Kasumi-1 (cell line): ENCODE measurements at regions not wholly inside any gene's neighbourhood (a gene's known extent, or its start where the extent isn't known, plus 50 kb on each side); places are given as distances from the start of the nearest gene placed in this dataset.

Experiments
- DNase-seq, 2 experiments: peaks; one replicate each; lab custom pipeline; 2025; lab: John Stamatoyannopoulos, UW

GRCh38 chrX:10900585-10901289 is 210.4 kb upstream of the HCCS start:
- DNase-seq: no peak

GRCh38 chrX:10901290-10901633 is 209.9 kb upstream of the HCCS start:
- no peak for DNase-seq

- DNase-seq: no peak
These were observed 209.1 kb upstream of the HCCS start for GRCh38 chrX:10902001-10902400.

- no peak for DNase-seq
These were observed 207.6 kb upstream of the HCCS start for GRCh38 chrX:10903523-10903922.

GRCh38 chrX:10904220-10904619 is 206.9 kb upstream of the HCCS start:
- no peak for DNase-seq

GRCh38 chrX:10906866-10907265 is 204.3 kb upstream of the HCCS start:
- DNase-seq: no peak

GRCh38 chrX:10922159-10922558 is 189.0 kb upstream of the HCCS start:
- DNase-seq: no peak

- DNase-seq: no peak
These were observed 188.3 kb upstream of the HCCS start for GRCh38 chrX:10922835-10923234.

DNA sequence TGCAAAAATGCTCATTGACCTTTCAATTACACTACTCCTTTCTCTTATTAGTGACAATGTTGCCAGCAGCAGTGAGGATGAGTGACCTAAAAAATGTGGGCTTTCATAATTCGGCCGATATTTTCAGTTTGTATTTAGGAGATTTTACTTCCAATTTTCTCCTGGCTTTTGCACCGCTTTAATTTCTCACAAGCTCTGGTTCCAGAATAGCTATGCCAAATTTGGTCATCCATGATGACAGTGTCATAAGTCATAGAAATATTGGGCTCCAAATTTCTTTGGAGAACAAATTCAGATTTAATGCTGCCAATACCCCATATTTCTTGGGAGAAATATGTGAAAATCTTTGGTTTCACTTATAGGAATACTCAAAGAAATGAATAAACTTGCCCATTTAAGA is 187.7 kb upstream of the HCCS start:
- no peak for DNase-seq

DNA sequence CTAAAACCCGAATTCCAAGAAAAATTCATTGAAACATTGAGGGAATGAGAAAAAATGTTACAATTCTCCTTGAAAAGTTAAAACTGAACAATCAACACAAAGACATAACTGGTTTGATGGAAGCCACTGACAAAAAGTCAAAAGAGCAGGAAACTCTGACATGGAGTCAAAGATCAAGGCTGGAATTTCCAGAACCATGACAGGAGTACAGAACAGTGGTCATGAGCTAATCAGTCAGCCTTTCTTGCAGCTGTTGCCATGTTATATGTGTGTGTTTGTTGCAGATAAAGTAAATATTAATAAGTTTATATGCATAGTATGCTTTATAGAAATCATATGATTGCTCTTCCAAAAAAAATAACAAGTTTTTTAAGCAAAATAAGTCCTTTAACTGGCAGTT is 184.7 kb upstream of the HCCS start:
- DNase-seq: no peak

DNA sequence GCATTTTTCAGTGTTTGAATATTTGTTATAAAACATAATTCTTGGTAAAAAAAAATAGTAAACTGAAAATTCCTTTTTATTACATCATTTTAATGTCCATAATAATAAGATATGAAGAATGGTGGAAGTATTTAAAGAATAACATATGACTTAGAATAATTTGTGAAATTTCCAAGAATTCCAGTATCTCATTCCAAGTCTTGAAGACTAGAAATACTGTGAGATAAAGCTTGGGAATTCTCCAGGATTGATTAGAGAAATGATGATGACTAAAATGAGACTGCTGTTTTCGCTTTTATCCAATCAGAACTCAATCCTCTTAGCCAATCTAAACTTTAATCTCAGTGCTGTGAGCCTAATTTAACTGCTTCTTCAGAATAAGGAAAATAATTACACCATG is 184.2 kb upstream of the HCCS start:
- no peak for DNase-seq

GRCh38 chrX:10929747-10930146 is 181.4 kb upstream of the HCCS start:
- no peak for DNase-seq

- no peak for DNase-seq
These were observed 181.0 kb upstream of the HCCS start for GRCh38 chrX:10930151-10930550.

DNA sequence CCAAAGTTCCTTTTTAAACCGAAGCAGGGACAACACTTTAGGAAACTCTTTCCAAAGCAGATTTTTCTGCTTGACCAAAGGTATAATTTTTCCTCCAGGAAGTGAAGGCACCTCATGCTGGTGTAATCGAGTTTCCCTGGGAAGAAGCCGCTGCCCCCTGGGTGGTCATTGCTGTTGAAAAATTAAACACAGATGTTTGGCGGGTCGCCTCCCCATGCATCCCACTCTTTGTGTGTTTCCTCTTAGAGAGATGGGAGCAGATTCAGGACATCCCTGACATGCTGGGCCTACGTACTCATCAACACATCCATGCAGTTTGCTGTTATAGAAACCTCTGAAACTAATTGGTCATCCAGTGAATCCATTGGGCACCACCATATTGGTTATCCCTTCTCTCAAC is 179.2 kb upstream of the HCCS start:
- no peak for DNase-seq

DNA sequence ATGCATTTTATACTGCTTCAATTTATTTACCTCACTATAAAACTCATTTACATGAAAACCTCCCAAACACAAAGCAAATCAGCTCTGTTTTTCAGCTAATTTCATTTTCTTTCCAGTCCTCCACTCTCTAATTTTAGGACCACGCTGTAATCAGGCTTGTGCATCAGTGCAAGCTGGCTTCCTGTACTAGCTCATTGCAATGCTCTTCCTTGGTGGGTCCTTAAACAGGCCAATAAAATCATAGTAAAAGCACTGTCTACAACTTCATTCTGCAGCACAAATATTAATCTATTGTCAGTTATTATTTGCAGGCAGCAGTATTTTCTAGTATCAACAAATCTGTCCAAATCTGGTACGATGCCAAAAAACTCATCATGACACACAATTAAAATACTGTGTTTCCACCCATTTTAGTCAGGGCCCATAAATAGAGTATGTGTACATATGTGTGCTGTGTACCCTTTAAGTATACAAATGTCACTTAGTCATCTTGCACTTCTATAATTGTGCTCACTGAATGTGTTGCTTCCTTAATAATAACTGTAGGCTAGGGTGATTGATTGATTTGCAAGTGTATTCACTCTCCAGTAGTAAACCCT is 178.2 kb upstream of the HCCS start:
- peak in 1 of 2 experiments; percentile 1 for DNase-seq

DNA sequence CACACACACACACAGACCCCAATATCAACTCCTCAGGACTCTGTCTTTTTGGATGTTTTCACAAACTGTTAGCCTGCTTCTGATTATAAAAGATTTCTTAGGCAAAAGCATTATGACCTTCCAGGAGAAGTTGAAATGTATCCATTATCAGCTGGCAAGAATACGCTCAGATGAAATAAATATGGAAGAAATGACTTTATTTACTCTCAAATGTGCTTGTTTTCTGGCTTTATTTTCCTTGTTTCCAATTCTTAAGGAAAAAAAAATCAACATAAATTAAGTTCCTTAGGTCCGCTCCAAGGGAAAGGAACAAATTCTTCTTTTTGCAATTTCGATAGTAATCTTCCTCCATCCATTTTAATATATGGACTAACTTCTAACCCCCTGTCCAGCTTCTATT is 175.6 kb upstream of the HCCS start:
- DNase-seq: no peak

DNA sequence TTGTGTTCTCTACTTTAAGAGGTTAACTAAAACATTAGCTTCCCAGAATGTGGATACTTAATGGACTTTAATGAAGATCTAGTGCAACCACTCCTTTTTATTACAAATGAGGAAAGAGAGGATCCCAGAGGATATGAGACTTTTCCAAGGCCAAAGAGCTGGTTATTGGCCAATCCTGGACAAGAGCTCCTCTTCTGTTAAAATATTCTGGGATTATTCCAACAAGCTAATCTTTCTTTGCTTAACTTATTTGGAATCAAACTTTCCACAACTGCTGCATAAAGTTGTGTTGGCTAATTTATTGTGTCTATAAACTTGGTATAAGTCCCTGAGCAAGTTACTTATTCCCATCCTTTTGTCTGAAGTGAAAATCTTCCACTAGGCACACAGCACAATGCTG is 174.2 kb upstream of the HCCS start:
- DNase-seq: no peak

GRCh38 chrX:10938365-10938923 is 172.7 kb upstream of the HCCS start:
- DNase-seq: no peak

DNA sequence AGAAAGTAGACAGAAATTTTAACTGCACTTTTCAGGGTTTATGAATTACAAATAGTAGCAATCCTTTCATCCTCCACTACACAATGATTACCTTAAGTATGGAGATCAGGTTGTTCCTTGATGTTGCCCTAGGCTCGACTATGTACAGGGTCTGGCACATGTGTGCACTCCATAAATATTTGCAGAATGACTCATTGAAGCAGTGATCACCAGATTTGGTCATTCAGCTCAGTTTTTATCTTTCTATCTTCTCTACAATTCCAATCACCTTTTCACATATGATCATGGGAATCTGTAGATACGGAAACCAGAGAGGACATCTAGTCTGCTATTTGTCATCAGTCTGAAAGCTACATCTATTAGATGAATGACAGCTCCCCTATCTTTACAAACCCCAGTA is 171.7 kb upstream of the HCCS start:
- DNase-seq: no peak

DNA sequence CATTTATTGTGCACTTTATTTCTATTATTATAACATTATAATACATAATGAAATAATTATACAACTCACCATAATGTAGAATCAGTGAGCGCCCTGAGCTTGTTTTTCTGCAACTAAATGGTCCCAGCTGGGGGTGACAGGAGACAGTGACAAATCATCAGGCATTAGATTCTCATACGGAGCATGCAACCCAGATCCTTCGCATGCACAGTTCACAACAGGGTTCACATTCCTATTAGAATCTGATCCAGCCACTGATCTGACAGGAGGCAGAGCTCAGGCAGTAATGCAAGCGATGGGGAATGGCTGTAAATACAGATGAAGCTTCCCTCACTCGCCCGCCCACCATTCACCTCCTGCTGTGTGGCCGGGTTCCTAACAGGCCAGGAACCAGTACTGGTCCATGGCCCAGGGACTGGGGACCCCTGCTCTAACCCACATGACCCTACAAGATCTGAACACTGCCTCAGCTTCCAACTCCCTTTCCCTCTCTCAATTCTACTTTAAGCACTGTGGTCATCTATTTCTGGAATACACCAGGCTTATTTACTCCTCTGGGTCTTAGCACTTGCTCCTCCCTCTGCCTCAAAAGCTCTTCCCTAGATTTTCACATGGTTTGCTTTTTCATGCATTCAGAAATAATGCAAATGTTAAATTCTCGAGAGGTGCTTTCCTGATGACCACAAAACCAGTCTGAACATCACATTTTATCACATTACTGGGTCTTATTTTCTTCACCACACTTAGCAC is 166.8 kb upstream of the HCCS start:
- no peak for DNase-seq

GRCh38 chrX:10945498-10945897 is 165.6 kb upstream of the HCCS start:
- no peak for DNase-seq

DNA sequence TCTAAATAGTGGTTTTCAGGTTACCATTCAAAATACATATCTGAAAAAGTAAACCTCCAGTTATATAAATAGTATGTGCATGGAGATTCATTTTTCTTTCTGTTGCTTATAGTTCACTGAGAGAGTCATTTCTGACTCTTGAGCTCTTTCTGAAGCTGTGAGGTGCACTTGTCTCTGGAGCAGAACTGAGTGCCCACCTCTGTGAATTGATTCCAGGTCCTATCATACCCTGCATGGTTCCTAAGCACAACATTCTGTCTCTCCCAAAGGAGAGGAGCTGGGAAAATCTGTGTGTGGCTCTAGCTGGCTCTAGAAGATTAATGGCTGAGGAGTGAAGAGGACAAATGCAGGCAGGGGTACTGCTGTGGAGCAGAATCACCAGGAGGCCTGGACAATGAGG is 161.6 kb upstream of the HCCS start:
- no peak for DNase-seq

DNA sequence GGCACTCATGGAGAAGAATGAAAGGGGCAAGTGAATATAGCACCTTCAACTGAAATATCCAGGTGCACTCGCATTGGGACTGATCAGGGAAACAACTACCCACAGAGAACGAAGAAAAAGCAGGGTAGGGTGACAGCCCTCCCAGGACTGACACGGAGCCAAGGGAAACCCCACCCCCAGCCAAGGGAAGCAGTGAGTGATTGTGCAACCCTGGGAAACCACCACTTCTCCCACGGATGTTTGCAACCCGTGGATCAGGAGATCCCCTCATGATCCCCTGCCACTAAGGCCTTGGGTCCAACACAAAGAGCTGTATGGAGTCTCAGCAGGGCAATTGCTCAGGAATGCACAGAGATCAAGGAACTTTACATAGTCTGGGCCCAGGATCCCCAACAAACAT is 158.5 kb upstream of the HCCS start:
- DNase-seq: no peak
